ENCODE measurements at regions not wholly inside any gene's neighbourhood (a gene's known extent, or its start where the extent isn't known, plus 50 kb on each side); places are given as distances from the start of the nearest gene placed in this dataset.

DNA sequence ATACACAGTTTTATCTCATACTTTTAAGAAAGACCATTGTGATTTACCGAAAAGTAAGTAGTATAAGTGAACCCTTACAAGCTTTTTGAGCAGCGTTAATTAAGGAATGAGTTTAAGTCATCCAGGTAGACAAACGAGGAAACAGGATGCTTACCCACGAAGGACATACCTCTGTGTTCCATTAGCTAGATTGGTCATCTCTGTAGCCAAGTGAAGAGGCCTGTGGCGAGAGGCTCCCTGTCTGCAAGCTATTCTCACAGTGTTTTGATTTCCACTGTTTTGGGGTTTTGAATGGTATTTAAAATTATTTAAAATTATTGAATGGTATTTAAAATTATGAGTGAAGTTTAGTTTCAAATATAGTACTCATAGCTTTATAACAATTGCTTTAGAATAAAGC lies 342.1 kb upstream of the RGS6 start:
- no peak for DNase-seq (ENCODE audit: low read depth in 1 of 2, low spot score in 1 of 2)

DNA sequence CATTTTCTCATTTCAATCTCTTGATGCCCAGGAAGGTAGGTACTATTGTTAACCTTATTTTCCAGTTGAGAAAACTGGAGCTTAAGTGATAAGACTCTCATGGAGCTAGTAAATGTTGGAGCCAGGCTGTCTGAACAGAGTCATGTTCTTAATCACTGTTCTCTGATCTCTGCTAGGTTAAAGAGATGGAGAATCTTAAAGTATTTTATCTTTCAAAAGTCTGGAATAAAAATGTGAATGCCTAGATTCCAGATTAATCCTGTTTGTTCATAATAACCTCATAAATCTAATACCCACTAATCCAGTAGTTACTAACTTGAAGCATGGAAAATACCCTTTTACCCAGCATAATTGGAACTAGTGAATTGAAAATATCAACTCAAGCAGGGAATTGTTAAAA lies 341.0 kb upstream of the RGS6 start:
- no peak for DNase-seq (ENCODE audit: low read depth in 1 of 2, low spot score in 1 of 2)

DNA sequence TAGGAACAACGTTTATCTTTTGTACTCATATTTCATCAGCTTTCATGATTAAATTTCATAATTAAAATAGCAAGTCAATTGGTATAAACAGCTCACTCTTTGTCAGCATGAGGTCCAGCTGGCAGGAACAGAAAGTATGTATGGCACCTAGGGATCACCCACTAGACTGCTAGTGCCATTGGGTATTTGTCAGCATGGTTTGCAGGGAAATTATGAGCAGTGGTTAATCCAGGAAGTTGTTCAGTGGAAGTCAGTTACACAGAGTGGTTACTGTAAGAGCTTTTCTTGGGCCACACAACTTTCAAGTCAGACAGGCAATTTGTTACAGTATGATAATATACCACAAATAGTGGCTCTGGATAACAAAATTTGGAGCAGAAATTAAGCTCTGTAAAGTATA lies 340.3 kb upstream of the RGS6 start:
- no peak for DNase-seq (ENCODE audit: low read depth in 1 of 2, low spot score in 1 of 2)

DNA sequence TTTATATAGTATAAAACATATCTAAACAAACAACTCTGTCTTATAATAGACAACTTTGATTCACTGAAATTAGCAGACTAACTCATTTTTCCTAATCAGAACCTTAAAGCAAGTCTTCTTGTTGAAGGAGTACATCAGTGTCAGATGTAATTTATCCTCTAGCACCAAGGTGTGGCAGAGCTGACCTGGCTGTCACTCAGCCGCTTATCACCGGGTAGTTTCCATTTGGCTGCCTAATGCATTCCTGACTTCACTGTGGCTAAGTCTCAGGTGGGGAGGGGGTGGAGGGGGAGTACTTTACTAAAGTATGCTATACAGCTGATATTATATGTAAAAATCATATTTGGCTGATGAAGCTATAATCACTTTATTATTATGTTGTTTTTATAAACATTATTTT lies 339.9 kb upstream of the RGS6 start:
- DNase-seq (ENCODE audit: low read depth in 1 of 2, low spot score in 1 of 2) = no peak

DNA sequence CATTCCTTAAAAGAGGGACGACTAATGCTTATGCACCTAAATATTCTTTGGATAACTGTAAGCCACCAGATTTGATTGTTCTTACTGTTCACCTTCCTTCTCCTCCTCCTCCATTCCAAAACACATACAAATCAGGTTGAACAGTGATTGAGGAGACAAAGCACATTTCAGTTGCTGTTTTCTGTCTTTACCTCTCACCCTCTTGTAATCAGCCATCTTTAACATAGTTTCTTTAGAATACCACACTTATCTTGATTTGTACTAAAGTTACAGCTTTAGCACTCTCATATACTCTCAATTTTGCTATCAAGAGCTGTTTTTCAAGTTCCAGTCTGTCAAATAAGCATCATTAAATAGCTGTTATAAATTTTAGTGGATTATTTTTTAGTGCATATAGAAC lies 338.3 kb upstream of the RGS6 start:
- no peak for DNase-seq (ENCODE audit: low read depth in 1 of 2, low spot score in 1 of 2)

DNA sequence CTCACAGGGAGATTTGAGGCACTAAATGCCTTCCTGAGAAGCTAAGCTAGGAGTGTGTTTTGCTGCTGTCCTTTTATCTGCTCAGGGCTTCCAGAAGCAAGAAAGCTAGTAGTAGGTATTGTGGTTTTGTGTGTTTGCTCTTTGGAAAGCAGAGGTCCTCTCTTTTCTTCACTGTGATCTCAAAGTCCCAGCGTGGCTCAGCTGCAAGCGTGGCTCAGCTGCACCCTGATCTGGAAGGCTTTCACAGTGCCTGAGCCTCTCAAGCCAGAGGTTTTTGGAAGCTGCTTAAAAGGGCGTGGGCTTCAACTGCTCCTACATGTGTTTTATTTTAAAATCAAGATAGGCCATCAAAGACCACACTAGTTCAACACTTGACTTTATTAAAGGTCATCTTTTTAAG lies 337.4 kb upstream of the RGS6 start:
- no peak for DNase-seq (ENCODE audit: low read depth in 1 of 2, low spot score in 1 of 2)

DNA sequence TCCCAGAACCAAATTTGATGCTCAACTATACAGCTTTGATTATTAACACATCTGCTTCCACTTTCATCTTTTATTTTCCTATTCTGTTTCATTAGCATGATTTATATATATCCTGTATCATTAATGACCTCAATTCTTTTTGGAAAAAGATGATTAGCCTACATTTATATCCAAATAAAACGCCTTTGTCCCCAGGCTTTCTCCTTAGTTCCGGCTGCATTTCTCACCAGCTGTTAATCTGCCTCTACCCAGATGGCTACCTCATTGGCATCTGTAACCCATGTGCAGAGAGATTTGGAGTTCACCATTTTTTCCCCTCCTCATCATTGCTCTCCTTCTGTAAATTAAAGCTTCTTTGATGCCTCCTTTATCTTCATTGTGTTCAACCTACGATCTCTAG lies 336.8 kb upstream of the RGS6 start:
- no peak for DNase-seq (ENCODE audit: low read depth in 1 of 2, low spot score in 1 of 2)

DNA sequence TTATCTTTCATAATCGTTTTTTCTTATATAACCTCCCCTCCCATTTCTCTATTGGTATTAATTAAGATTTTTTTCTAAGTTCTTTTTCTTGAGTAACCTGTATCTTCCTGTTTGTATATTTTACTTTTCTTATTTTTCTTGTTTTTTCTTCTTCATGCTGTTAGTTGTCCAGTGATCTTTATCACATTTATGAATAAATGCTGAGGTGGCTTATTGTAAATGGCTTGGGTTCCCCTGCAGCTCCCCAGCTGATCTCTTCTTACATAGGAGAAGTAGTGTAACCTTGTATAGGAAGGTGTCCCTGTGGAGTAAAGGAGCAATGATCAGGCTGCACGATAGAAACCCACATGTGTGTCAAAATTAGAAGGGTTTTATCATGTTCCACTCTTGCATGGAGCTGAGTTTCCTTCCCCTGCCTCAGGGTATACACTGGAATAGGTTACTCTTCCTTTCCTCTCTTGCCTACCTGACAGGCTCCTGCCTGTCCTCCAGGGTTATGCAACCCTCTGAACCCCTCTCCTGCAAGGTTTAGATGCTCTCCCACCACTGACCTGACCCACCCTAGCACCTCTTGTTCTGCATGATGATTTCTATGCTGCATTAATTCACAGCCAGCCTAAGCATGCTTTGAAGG lies 334.8 kb upstream of the RGS6 start:
- DNase-seq (ENCODE audit: low read depth in 1 of 2, low spot score in 1 of 2) = no peak

DNA sequence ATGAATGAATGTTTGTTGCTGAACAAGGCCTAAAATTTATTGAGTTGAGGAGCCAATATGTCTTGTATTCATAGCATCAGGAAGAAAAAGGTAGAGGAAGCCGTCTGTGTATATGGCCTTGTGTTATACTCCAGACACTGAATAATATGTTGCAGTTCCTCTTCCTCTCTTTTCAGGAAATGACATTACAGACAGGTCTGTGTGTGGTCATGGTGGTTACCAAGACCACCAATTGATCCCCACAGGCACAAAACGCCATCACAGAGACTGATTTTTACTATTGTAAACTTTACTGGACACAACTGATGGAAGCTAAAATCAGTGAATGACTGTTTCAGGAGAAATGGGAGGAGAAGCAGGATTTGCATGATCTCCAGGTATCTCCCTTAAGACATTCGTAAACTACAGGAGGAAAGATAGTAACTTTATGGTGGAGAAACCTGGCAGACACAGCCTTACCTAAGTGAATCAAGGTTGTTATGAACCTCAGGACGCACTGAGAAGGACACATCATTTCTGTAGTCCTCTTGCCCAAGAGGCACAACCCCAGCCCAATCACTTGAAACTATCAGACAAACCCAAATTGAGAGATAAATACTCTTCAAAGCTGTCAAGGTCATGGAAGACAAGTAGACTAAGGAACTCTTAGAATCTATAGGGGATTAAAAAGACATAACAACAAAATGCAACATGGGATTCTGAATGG lies 334.1 kb upstream of the RGS6 start:
- no peak for DNase-seq (ENCODE audit: low read depth in 1 of 2, low spot score in 1 of 2)

DNA sequence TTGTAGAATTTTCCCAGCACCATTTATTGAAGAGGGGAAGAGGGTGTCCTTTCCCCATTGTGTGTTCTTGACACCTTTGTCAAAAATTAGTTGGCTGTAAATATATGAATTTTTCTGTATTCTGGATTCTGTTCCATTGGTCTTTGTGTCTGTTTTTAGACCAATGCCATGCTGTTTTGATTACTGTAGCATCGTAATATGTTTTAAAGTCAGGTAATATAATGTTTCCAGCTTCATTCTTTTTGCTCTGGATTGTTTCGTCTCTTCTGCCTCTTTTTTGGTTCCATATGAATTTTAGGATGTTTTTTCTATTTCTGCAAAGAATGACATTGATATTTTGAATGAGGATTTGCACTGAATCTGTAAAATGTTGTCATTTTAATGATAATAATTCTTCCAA lies 331.9 kb upstream of the RGS6 start:
- DNase-seq (ENCODE audit: low read depth in 1 of 2, low spot score in 1 of 2) = no peak

DNA sequence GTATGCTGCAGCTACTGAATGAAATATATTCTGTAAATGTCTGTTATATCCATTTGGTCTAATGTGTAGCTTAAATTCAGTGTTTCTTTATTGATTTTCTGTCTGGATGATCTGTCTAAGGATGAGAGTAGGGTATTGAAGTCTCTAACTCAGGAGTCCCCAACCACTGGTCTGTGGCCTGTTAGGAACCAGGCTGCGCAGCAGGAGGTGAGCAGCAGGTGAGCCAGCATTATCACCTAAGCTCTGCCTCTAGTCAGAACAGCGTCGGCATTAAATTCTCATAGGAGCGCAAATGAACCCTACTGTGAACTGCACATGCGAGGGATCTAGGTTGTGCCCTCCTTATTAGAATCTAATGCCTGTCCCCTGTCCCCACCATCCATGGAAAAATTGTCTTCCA lies 329.7 kb upstream of the RGS6 start:
- no peak for DNase-seq (ENCODE audit: low read depth in 1 of 2, low spot score in 1 of 2)

DNA sequence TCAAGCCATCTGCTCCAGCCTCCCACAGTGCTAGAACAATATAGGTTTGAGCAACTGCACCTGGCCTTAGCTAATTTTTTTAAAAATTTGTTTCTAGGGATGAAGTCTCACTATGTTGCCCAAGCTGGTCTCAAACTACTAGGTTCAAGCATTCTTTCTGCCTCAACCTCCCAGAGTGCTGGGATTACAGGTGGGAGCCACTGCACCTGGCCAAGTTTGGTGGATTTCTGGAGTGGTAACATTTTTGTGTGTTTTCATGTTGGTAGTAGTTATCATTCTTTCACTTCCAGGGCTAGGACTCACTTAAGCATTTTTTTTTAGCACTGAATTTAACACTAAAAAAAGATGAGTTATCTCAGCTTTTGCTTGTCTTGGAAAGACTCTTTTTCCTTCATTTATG lies 328.0 kb upstream of the RGS6 start:
- no peak for DNase-seq (ENCODE audit: low read depth in 1 of 2, low spot score in 1 of 2)

DNA sequence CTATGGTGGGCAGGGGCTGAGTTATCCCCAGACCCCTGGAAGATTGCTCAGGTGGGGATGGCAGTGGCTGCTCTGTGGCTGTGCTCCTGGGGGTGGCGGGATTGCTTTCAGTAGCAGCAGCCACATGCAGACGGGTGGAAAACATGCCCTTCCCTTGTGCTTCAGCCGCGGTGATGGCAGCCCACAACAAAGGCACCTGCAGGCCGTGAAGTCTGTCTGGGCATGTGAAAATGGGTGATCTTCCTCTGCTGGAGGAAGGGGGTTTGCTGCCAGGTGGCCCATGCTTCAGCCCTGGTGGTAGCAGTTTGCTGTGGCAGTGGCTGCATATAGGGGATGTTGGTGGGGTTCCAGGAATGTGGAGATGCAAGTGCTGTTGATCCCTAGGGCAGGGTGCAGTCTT lies 326.2 kb upstream of the RGS6 start:
- no peak for DNase-seq (ENCODE audit: low read depth in 1 of 2, low spot score in 1 of 2)

DNA sequence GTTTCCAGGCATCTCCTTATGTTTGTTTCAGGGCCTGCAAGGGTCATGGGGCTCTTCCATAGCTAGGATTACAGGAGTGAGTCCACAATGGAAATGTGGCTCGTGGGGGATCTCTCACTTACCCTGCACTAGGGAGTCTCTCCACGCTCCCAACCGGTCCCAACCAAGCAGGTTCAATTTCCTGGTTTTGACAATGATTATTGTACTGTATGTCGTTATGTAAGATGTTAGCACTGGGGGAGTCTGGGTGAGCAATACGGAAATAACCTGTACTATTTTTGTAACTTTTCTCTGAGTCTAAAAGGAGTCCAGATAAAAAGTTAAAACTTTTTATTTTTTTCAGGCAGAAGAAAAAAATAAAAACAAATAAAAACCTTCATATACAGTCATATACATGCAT lies 325.7 kb upstream of the RGS6 start:
- DNase-seq (ENCODE audit: low read depth in 1 of 2, low spot score in 1 of 2) = no peak

DNA sequence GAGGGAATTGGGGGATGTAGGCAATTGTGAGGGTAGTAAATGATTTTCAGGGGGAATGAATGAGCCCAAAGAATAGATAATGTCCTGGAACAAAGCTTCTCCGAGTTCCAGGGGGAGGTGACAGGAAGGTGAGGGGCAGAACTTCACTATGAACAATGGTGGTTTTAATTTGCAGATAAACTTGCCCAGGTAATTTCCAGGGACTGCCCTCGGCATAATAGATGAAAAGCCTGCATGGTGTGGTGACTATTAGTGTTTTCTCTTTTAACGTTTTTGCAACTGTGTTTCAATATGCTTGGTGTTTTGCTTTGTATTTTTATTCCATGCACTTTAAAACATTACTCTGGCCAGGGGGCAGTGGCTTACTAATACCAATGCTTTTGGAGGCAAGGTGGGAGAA lies 325.2 kb upstream of the RGS6 start:
- DNase-seq (ENCODE audit: low read depth in 1 of 2, low spot score in 1 of 2) = no peak

DNA sequence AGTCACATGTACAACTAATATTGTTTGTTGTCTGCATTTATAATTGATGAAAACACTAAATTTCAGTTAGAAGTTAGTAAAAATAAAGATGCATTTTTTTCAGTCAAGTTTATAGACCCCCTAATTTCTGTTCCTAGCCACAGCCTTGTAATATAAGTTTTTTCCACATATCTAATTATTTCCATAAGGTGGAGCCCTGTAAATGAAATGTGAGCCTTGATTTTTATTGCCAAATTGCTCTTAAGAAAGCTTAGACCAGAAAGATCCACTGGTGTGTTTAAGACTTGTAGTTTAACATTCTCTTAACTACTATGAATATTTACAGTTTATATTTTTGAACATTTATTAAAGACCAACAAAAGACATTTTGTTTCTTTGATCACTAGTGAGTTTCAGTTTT lies 322.1 kb upstream of the RGS6 start:
- no peak for DNase-seq (ENCODE audit: low read depth in 1 of 2, low spot score in 1 of 2)

DNA sequence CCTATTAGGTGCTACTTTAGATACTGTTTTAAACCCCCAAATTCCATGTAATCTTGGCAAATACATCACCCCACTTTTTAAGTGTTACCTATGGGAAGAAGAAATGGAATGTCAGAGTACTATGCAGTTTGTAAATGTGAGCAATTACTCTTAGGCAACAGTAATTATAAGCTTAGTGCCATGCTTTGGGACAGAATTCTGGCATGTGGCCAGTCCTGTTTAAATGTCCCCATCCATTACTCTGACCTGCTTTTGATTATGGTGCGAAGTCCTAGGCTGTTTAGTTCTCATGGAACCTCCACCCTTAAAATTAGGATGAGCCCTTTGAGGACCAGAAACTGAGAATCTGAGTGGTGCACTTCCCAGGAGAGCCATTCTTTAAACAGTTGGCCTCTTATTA lies 321.4 kb upstream of the RGS6 start:
- DNase-seq (ENCODE audit: low read depth in 1 of 2, low spot score in 1 of 2) = no peak

DNA sequence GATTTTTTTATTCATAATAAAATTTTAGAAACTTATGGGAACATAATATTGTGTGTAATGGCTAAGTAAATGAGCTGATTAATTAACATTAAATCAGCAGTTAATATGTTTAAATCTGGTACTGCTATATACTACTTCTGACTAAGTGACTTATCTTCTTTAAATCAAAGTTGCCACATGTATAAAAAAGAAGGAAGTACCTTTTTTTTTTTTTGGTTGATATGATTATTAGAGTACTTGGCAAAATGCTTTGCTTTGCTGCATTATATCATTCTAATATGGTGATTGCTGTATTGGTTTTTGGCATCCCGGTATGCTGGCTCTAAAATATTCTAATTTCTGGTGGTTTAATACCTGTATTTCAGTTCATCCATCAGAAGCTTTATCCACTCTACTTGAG lies 319.1 kb upstream of the RGS6 start:
- no peak for DNase-seq (ENCODE audit: low read depth in 1 of 2, low spot score in 1 of 2)

DNA sequence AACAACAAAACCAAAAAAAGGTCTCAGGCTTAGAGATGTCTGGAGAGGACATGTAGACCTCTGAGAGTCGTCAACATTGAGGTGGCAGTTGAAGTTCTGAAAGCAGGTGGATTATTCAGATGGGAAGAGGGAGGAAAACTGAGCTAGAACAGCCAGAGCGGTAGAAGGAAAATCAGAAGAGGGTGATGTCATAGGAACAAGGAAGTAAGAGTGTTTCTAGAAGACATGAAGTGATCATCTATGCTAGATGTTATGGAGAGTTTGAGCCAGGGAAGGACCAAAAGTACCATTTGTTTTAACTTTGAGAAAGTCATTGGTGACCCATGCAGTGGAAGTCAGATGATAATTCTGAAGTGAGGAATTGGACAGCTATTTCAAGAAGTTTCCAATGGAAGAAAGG lies 316.2 kb upstream of the RGS6 start:
- no peak for DNase-seq (ENCODE audit: low read depth in 1 of 2, low spot score in 1 of 2)

DNA sequence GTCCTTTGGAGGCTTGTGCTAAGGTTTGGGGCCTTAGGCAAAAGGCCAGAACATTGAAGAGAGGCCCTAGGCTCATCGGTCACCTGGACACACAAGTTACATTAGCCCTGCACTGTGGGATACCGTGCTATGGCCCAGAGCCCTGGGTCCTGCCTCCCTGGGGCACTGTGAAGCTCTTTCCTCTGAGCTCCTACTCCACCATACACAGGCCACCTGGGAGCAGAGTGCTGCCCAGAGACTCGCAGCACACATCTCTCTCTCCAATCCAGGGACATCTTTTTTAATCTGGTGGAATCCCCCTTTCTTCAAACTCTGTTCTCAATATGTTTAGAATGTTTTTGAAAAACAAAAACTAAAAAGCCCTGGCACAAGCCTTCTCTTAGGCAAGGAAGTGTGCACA lies 314.2 kb upstream of the RGS6 start:
- no peak for DNase-seq (ENCODE audit: low read depth in 1 of 2, low spot score in 1 of 2)

DNA sequence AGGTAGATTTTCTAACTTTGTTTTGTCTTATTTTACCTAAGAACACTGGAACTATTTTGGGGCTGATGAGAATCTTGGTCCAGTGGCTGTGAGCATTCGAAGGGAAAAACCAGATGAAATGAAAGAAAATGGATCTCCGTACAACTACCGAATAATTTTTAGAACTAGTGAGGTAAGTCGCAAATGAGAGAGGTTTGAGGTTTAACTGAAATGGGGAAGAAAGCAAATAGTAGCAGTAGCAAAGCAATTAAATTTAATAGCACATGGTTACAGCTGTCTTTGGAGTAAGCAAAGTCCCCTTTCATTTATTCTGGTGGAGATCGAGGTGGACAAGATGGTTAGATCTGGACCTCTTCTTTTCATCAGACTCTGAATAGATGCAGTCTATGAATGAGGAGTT lies 313.5 kb upstream of the RGS6 start:
- DNase-seq (ENCODE audit: low read depth in 1 of 2, low spot score in 1 of 2) = no peak

DNA sequence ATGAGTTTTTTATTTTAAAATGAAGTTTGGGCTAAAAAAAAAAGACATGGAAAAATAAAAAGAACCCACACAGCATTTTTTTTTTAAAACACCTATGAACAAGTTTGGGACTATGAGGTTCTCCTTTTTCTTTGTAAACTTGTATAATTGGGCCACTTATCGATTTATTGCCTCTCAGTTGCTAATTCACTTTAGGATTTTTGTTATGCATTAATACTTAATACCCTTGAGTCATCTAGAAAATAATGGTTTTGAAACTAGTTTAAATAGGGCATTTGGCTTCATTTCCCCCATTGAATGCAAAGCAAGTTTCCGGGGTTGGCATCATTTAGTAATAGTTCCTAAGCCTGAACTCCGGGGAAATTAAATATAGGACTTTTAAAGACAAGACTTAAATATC lies 312.8 kb upstream of the RGS6 start:
- DNase-seq (ENCODE audit: low read depth in 1 of 2, low spot score in 1 of 2) = no peak

DNA sequence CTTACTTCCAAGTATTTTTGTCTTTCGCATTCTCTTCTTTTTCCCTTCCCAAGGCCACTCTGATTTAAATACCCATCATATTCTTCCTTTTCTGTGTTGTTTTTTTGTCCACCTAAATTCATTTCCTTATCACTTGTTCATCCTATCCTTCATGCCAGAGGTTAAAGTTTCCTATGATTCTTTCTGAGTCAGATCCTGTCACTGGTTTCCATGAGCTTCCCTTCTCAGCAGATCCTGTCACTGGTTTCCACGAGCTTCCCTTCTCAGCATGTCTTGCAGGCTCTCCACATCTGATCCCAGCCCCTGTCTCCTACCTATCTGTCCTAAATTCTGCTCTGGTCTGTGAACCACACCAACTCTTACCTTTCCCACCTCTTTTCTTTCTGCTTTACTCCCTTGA lies 311.8 kb upstream of the RGS6 start:
- DNase-seq (ENCODE audit: low read depth in 1 of 2, low spot score in 1 of 2) = no peak

Data from activated CD4-positive, alpha-beta T cell treated with anti-CD3 and anti-CD28 coated beads, Interleukin-2, amount 50 U/mL, for 24 hours (primary cell).